ENCODE measurements at regions not wholly inside any gene's neighbourhood (a gene's known extent, or its start where the extent isn't known, plus 50 kb on each side); places are given as distances from the start of the nearest gene placed in this dataset.

GRCh38 chr10:107481224-107481623, 316.7 kb upstream of the SORCS1 start:
- no peak for DNase-seq (ENCODE audit: low read depth)
- TF ChIP-seq CTCF (IDR thresholded peaks at IDR 0.05; ENCODE audit: low read depth, low read length, missing control alignments): no peak
- no peak overlapping the region for H3K4me3 ChIP-seq (ENCODE audit: low read depth, low read length)

DNA sequence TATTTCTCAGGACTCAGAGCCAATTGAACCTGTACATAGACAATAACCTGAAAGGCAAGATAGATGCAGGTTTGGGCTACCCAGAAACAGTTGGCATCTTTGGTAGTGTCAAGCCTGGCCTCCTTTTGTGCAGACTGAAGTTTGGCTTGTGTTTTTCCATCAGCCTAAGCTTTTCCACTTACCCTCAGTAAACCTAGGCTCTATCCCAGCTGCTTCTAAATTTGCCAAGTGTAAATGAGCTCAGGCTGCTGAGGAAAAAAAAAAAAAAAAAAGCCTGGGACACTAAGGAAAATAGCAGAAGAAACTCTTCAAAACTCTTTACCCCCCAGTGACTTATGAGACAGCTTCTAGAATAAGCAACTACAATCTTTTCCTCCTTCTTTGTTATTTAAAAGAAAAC, 316.3 kb upstream of the SORCS1 start:
- no peak for TF ChIP-seq CTCF (IDR thresholded peaks at IDR 0.05; ENCODE audit: low read depth, low read length, missing control alignments)
- no peak for DNase-seq (ENCODE audit: low read depth)
- no peak overlapping the region for H3K4me3 ChIP-seq (ENCODE audit: low read depth, low read length)

GRCh38 chr10:107477266-107477665, 312.8 kb upstream of the SORCS1 start:
- H3K4me3 ChIP-seq (ENCODE audit: low read depth, low read length): no peak overlapping the region
- no peak for TF ChIP-seq CTCF (IDR thresholded peaks at IDR 0.05; ENCODE audit: low read depth, low read length, missing control alignments)
- DNase-seq (ENCODE audit: low read depth): no peak

DNA sequence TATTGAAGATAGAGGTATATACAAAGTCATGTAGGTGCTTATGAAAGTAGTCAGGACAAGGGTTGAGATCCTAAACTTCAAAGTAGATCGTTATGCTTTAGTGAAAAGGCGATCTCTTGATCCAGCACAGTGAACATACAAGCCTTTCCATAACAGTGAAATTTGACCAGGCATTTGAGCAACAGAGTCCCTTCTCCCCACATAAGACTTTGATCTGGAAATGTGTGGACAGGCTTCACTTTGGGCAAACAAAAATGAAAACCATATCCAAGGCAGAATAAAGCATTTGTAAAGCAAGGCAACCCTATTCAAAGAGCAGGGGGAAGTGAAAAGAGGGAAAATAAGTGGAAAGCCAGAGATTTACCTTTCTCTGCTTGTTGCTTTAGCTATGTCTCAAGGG, 311.9 kb upstream of the SORCS1 start:
- H3K4me3 ChIP-seq (ENCODE audit: low read depth, low read length): no peak overlapping the region
- DNase-seq (ENCODE audit: low read depth): no peak
- no peak for TF ChIP-seq CTCF (IDR thresholded peaks at IDR 0.05; ENCODE audit: low read depth, low read length, missing control alignments)

DNA sequence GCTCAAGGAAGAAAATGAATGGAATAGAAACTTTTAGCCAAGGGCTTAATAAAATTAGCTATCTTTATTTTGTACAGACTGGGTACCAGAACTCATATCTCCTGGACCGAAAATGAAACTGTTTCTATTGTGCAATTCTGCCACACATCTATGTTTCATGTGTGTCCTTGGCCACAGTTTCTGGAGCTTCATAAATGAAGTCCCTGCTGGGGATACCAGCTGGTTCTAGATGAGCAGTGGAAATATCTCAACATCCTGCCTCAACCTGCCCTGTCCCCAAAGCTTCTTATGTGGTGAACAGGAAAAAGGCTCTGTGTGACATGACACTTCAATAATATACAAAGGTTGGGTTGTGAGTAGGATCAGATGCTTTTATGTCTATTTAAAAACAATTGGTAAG, 310.1 kb upstream of the SORCS1 start:
- DNase-seq (ENCODE audit: low read depth): no peak
- no peak for TF ChIP-seq CTCF (IDR thresholded peaks at IDR 0.05; ENCODE audit: low read depth, low read length, missing control alignments)
- H3K4me3 ChIP-seq (ENCODE audit: low read depth, low read length): no peak overlapping the region

DNA sequence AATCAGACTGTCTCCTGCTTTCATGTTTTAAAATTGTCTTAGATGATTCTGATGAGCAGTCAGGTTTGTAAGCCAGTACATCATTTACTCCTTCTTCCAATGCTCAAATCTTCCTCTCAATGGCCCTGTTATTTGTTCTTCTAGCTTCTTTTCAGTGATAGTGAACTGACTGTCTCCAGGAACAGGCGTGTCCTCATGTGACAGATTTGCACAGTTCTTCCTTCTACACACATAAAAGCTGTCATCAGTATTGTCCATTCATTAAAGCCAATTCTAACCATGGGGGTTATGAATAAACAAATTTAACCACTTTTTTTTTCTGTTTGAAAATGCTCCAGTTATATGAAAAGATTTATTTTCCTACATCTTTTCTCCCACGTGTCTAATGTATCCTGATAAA, 308.7 kb upstream of the SORCS1 start:
- TF ChIP-seq CTCF (IDR thresholded peaks at IDR 0.05; ENCODE audit: low read depth, low read length, missing control alignments): no peak
- no peak for DNase-seq (ENCODE audit: low read depth)
- H3K4me3 ChIP-seq (ENCODE audit: low read depth, low read length): no peak overlapping the region

- no peak for TF ChIP-seq CTCF (IDR thresholded peaks at IDR 0.05; ENCODE audit: low read depth, low read length, missing control alignments)
- no peak for DNase-seq (ENCODE audit: low read depth)
- H3K4me3 ChIP-seq (ENCODE audit: low read depth, low read length): no peak overlapping the region
These were observed 307.4 kb upstream of the SORCS1 start for GRCh38 chr10:107471911-107472310.
